B cell (primary cell): ENCODE measurements at regions not wholly inside any gene's neighbourhood (a gene's known extent, or its start where the extent isn't known, plus 50 kb on each side); places are given as distances from the start of the nearest gene placed in this dataset.

Source experiments
- ATAC-seq: fragments of 200-7000 bp; cut with Tn5 transposase; one replicate; pipeline ENCODE4 v1.10.0; 2021; ENCODE audit warnings: low read depth, mild to moderate bottlenecking, moderate number of reproducible peaks, moderate library complexity
- CTCF ChIA-PET: fragments of 350-600 bp; sonication (Branson Sonifier 250); formaldehyde crosslinking; loops from one replicate; lab custom pipeline; 2021; ENCODE audit warnings: antibody characterized with exemption, inconsistent platforms; lab: Charles Lee
- POLR2A ChIA-PET: fragments of 350-600 bp; sonication (Branson Sonifier 250); formaldehyde crosslinking; loops from one replicate; lab custom pipeline; 2021; ENCODE audit warnings: antibody characterized with exemption; lab: Charles Lee
- DNase-seq: peaks from one replicate; pipeline ENCODE4 v3.0.0; 2013
- H2AFZ ChIP-seq: 2 replicates; pipeline ENCODE4 v1.6.1; 2012; ENCODE audit warnings: mild to moderate bottlenecking, low read depth, low read length; ENCODE audit not compliant: insufficient read depth, poor library complexity, severe bottlenecking
- H3K27ac ChIP-seq, 2 donors: 1 replicate in 1 of 2; 2 replicates in 1 of 2; pipeline ENCODE4 v1.5.1; 2012 to 2013; ENCODE audit warnings: low read length in 2 of 2, mild to moderate bottlenecking in 2 of 2, moderate library complexity in 1 of 2
- H3K27me3 ChIP-seq, 4 experiments: fragments of 200-600 bp in 1 of 4; sonication (generic) in 1 of 4; replicated peaks in 1 of 4; 1 replicate in 2 of 4; 2 replicates in 2 of 4; pipeline versions ENCODE4 v1.6.1 to v1.7.0; 2013 to 2016; ENCODE audit warnings: low read length in 3 of 4, mild to moderate bottlenecking in 2 of 4, mixed read lengths in 1 of 4, moderate library complexity in 1 of 4; ENCODE audit not compliant: insufficient read depth in 4 of 4, control insufficient read depth in 3 of 4; ENCODE audit errors: control extremely low read depth in 1 of 4
- H3K36me3 ChIP-seq, 2 experiments: replicated peaks in 1 of 2; 1 replicate in 1 of 2; 2 replicates in 1 of 2; pipeline versions ENCODE4 v1.6.1 to v1.7.1; 2013; ENCODE audit warnings: low read length in 1 of 2; ENCODE audit not compliant: insufficient read depth in 2 of 2, control insufficient read depth in 1 of 2; ENCODE audit errors: control extremely low read depth in 1 of 2, extremely low read depth in 1 of 2
- H3K4me1 ChIP-seq, 2 donors: fragments of 200-600 bp in 1 of 2; sonication (generic) in 1 of 2; 1 replicate in 1 of 2; 2 replicates in 1 of 2; pipeline versions ENCODE4 v1.5.1 to v1.6.1; 2013 to 2017; ENCODE audit warnings: low read length in 2 of 2; ENCODE audit not compliant: control insufficient read depth in 2 of 2, insufficient read depth in 2 of 2
- H3K4me2 ChIP-seq: replicated peaks from 2 replicates; pipeline ENCODE3; 2012; ENCODE audit warnings: mild to moderate bottlenecking, low read depth, low read length; ENCODE audit not compliant: poor library complexity, severe bottlenecking
- H3K4me3 ChIP-seq, 5 experiments: fragments of 200-600 bp in 1 of 5; sonication (generic) in 1 of 5; 1 replicate in 3 of 5; 2 replicates in 2 of 5; pipeline versions ENCODE4 v1.5.1 to v1.7.0; 2011 to 2016; ENCODE audit warnings: low read length in 4 of 5, mild to moderate bottlenecking in 4 of 5, low read depth in 2 of 5, control low read depth in 1 of 5, moderate library complexity in 1 of 5; ENCODE audit not compliant: insufficient read depth in 1 of 5; ENCODE audit errors: control extremely low read depth in 1 of 5, extremely low read depth in 1 of 5
- H3K79me2 ChIP-seq: fragments of 200-600 bp; sonication (generic); one replicate; pipeline ENCODE4 v1.6.0; 2016; ENCODE audit warnings: low read length; ENCODE audit not compliant: control insufficient read depth, insufficient read depth
- H3K9ac ChIP-seq: fragments of 200-600 bp; sonication (generic); 2 replicates; pipeline ENCODE4 v1.6.1; 2017; ENCODE audit warnings: mild to moderate bottlenecking, low read length, moderate library complexity
- H3K9me3 ChIP-seq, 3 donors: one replicate each; pipeline versions ENCODE4 v1.6.1 to v1.7.1; 2013; ENCODE audit warnings: low read length in 2 of 3; ENCODE audit not compliant: control insufficient read depth in 2 of 3, insufficient read depth in 1 of 3; ENCODE audit errors: control extremely low read depth in 1 of 3
- H4K20me1 ChIP-seq: 2 replicates; pipeline ENCODE4 v1.6.0; 2012; ENCODE audit warnings: mild to moderate bottlenecking, low read length; ENCODE audit not compliant: insufficient read depth, control insufficient read depth, poor library complexity, severe bottlenecking
- H3K27ac Mint-ChIP-seq: one replicate; pipeline ENCODE4 v1.8.0; 2021; ENCODE audit warnings: mixed read lengths
- H3K27me3 Mint-ChIP-seq: one replicate; pipeline ENCODE4 v1.8.0; 2021; ENCODE audit warnings: mixed read lengths
- H3K4me1 Mint-ChIP-seq: one replicate; pipeline ENCODE4 v1.8.0; 2021; ENCODE audit warnings: mixed read lengths
- H3K4me3 Mint-ChIP-seq: one replicate; pipeline ENCODE4 v1.8.0; 2021; ENCODE audit warnings: mixed read lengths
- H3K9me3 Mint-ChIP-seq: one replicate; pipeline ENCODE4 v1.8.0; 2022; ENCODE audit warnings: mixed read lengths; ENCODE audit not compliant: insufficient read depth
- EZH2 ChIP-seq: IDR thresholded peaks from 2 replicates; pipeline ENCODE4 v1.6.1; 2012; ENCODE audit warnings: borderline replicate concordance, low read depth, mild to moderate bottlenecking, moderate library complexity, low read length; ENCODE audit not compliant: insufficient read depth, poor library complexity, severe bottlenecking
- WGBS: methylation state at CpG from one replicate; pipeline ENCODE4 v1.1.5; 2013; ENCODE audit warnings: missing lambda C conversion rate; ENCODE audit not compliant: insufficient coverage; 5-methylcytosine and 5-hydroxymethylcytosine counted together
- intact Hi-C: fragments of 100-400 bp; cut with micrococcal nuclease; formaldehyde crosslinking; loops from one replicate; pipeline ENCODE4 v1.10.0; 2022
- TF ChIP-seq, protein P1 (sequence below): fragments of 200-600 bp; IDR thresholded peaks from one replicate; pipeline ENCODE4 v1.8.0; 2022; ENCODE audit warnings: antibody characterized with exemption, mild to moderate bottlenecking

DNA sequence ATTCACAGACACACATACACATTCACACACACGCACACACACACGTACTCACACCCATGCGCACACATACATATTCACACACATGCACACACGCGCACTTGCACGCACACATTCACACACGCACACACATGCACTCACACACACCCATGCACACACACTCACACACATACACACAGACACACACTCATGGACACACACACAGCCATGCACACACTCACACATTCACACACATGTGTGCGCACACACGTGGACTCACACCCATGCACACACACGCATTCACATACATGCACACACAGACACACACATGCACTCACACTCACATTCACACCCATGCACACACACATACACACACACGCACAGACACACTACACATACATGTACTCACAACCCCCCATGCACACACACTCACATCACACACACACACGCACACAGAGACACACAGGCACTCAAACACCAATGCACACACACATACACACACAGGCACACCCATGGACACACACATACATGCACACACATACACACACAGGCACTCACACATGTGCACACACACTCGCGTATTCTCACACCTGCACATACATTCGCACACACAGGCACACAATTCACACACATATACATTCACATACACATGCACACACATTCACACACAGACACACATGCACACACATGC, 589.1 kb downstream of the PTPRU start:
- intact Hi-C loops: no loop called here
- Mint-ChIP-seq H3K27me3 (peaks cover 26% of the 10 kb centered on the region), H3K4me3 (no peak overlapping the region), H3K27ac (no peak overlapping the region), H3K9me3 (no peaks in the 10 kb centered on the region), H3K4me1 (no peaks in the 10 kb centered on the region)
- H3K27me3 ChIP-seq: peaks cover 0 to 10% (median 1%) of the 10 kb centered on the region in 4 experiments
- POLR2A ChIA-PET: no interaction called here
- H3K27ac ChIP-seq: no peak overlapping the region
- no peaks in the 10 kb centered on the region for H3K79me2 ChIP-seq
- H3K4me3 ChIP-seq: no peak overlapping the region
- no peaks in the 10 kb centered on the region for H3K36me3 ChIP-seq
- no peak overlapping the region for H3K4me2 ChIP-seq
- no peak for ATAC-seq
- no peak overlapping the region for H2AFZ ChIP-seq
- TF ChIP-seq, protein P1, sequence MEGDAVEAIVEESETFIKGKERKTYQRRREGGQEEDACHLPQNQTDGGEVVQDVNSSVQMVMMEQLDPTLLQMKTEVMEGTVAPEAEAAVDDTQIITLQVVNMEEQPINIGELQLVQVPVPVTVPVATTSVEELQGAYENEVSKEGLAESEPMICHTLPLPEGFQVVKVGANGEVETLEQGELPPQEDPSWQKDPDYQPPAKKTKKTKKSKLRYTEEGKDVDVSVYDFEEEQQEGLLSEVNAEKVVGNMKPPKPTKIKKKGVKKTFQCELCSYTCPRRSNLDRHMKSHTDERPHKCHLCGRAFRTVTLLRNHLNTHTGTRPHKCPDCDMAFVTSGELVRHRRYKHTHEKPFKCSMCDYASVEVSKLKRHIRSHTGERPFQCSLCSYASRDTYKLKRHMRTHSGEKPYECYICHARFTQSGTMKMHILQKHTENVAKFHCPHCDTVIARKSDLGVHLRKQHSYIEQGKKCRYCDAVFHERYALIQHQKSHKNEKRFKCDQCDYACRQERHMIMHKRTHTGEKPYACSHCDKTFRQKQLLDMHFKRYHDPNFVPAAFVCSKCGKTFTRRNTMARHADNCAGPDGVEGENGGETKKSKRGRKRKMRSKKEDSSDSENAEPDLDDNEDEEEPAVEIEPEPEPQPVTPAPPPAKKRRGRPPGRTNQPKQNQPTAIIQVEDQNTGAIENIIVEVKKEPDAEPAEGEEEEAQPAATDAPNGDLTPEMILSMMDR: no peak
- TF ChIP-seq EZH2: no peak
- H3K9ac ChIP-seq: no peak overlapping the region
- H3K9me3 ChIP-seq: no peaks in the 10 kb centered on the region
- CTCF ChIA-PET: no interaction called here
- H3K4me1 ChIP-seq: no peaks in the 10 kb centered on the region
- DNase-seq: no peak
- no peaks in the 10 kb centered on the region for H4K20me1 ChIP-seq
- WGBS: 87% methylated on average over 15 of the region's 15 CpGs

DNA sequence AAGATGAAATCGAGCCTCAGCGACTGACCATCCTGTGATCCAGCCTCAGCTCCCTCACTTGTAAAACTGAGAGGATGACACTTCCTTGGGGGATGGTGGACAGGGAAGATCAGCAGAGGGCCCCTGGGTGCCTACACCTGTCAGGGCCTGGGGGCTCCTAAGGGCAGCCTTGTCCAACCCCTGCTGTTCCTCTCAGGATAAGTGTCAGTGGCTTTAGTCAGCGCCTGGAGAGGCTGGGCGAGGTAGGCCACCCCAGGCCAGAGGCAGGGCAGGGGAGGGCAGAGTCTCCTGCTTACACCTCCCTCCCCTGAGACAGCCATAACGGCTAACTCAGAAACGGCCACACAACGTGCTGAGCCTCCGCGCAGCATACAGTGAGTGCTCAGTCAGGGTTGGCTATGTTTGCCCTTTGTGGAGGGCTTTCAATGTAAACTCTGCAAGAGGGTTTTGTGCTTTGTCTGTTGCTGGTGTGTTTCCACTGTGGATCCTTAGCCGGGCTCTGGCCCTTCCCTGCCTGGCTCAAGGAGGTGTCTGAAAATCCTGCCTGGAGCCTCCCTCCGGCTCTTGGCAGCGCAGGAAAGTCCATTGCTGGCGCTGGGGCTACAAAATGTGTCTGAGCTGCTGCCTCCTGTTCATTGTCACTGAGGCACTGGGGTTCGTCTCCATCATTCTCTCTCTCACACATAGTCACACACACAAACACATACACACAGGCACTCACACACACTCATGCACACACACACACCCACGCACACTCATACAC, 588.4 kb downstream of the PTPRU start:
- H3K27ac ChIP-seq: no peak overlapping the region
- ChIA-PET CTCF (no interaction called here), POLR2A (no interaction called here)
- no peaks in the 10 kb centered on the region for H3K79me2 ChIP-seq
- Mint-ChIP-seq H3K27me3 (peaks cover 28% of the 10 kb centered on the region), H3K4me3 (no peak overlapping the region), H3K27ac (no peak overlapping the region), H3K4me1 (no peaks in the 10 kb centered on the region), H3K9me3 (no peaks in the 10 kb centered on the region)
- TF ChIP-seq, protein P1: no peak
- no peak for TF ChIP-seq EZH2
- H3K4me3 ChIP-seq: no peak overlapping the region
- H3K4me1 ChIP-seq: no peaks in the 10 kb centered on the region
- intact Hi-C loops: no loop called here
- ATAC-seq (no peak), DNase-seq (no peak)
- no peaks in the 10 kb centered on the region for H3K9me3 ChIP-seq
- 97% methylated on average over 8 of the region's 15 CpGs for WGBS
- peaks cover 0 to 10% (median 1%) of the 10 kb centered on the region in 4 experiments for H3K27me3 ChIP-seq
- no peak overlapping the region for H3K9ac ChIP-seq
- no peaks in the 10 kb centered on the region for H4K20me1 ChIP-seq
- no peaks in the 10 kb centered on the region for H3K36me3 ChIP-seq
- no peak overlapping the region for H2AFZ ChIP-seq
- H3K4me2 ChIP-seq: no peak overlapping the region
